Endothelial cell (in vitro differentiated cells): ENCODE measurements at regions not wholly inside any gene's neighbourhood (a gene's known extent, or its start where the extent isn't known, plus 50 kb on each side); places are given as distances from the start of the nearest gene placed in this dataset.

ENCODE experiments used
- DNase-seq: peaks from one replicate; pipeline ENCODE4 v3.0.0; 2021; ENCODE audit warnings: low spot score
- H3K27ac Mint-ChIP-seq: one replicate; pipeline ENCODE4 v1.8.0; 2021; ENCODE audit warnings: mixed read lengths, inconsistent platforms; ENCODE audit not compliant: unreplicated experiment
- H3K27me3 Mint-ChIP-seq: one replicate; pipeline ENCODE4 v1.8.0; 2021; ENCODE audit warnings: mild to moderate bottlenecking, moderate library complexity, mixed read lengths, inconsistent platforms; ENCODE audit not compliant: unreplicated experiment
- H3K36me3 Mint-ChIP-seq: one replicate; pipeline ENCODE4 v1.8.0; 2021; ENCODE audit warnings: mild to moderate bottlenecking, low read depth, mixed read lengths, inconsistent platforms; ENCODE audit not compliant: unreplicated experiment
- H3K4me1 Mint-ChIP-seq: one replicate; pipeline ENCODE4 v1.8.0; 2021; ENCODE audit warnings: mild to moderate bottlenecking, mixed read lengths, inconsistent platforms; ENCODE audit not compliant: unreplicated experiment
- H3K4me3 Mint-ChIP-seq: one replicate; pipeline ENCODE4 v1.8.0; 2021; ENCODE audit warnings: mild to moderate bottlenecking, mixed read lengths, inconsistent platforms; ENCODE audit not compliant: unreplicated experiment
- H3K9me3 Mint-ChIP-seq: one replicate; pipeline ENCODE4 v1.8.0; 2021; ENCODE audit warnings: mixed read lengths, inconsistent platforms; ENCODE audit not compliant: unreplicated experiment
- TF ChIP-seq, protein P1 (sequence below): fragments of 200-600 bp; sonication (generic); IDR thresholded peaks from one replicate; pipeline ENCODE4 v1.5.0; 2021; ENCODE audit warnings: antibody characterized with exemption; ENCODE audit not compliant: unreplicated experiment

DNA sequence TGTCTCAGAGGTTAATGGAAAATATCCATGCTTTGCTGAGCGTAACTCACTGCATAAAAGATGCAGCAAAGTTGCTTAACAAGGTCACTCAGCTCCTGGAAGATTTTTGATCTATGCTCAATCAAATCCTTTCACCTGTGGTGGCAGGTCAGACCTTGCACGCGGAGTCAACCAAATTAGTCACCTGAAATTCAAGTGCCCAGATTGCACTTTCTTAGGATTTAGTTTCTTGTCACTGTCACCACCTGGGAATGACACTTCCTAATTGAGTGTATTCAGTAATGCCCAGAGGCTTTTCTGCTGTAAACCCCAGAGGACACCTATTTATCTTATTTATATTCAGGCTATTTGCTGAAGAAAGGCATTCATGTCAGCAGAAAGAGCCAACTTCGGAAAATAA lies 215.8 kb upstream of the SMIM31 start:
- Mint-ChIP-seq H3K9me3 (no peaks in the 10 kb centered on the region), H3K4me1 (peaks cover 3% of the 10 kb centered on the region), H3K4me3 (no peak overlapping the region), H3K27ac (no peak overlapping the region), H3K36me3 (peaks cover 5% of the 10 kb centered on the region), H3K27me3 (peaks cover 3% of the 10 kb centered on the region)
- DNase-seq = no peak
- TF ChIP-seq, protein P1, sequence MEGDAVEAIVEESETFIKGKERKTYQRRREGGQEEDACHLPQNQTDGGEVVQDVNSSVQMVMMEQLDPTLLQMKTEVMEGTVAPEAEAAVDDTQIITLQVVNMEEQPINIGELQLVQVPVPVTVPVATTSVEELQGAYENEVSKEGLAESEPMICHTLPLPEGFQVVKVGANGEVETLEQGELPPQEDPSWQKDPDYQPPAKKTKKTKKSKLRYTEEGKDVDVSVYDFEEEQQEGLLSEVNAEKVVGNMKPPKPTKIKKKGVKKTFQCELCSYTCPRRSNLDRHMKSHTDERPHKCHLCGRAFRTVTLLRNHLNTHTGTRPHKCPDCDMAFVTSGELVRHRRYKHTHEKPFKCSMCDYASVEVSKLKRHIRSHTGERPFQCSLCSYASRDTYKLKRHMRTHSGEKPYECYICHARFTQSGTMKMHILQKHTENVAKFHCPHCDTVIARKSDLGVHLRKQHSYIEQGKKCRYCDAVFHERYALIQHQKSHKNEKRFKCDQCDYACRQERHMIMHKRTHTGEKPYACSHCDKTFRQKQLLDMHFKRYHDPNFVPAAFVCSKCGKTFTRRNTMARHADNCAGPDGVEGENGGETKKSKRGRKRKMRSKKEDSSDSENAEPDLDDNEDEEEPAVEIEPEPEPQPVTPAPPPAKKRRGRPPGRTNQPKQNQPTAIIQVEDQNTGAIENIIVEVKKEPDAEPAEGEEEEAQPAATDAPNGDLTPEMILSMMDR = no peak

DNA sequence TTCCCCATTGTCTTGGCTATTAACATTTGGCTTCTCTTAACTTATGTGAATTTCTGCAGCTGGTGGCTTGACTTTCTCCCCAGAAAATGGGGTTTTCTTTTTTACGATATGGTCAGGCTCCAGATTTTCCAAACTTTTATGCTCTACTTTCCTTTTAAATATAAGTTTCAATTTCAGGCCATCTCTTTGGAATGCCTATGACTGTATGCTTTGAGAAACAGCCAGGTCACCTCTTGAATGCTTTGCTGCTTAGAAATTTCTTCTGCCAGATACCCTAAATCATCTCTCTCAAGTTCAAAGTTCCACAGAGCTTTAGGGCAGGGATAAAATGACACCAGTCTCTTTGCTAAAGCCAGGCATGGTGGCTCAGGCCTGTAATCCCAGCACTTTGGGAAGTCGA lies 212.9 kb upstream of the SMIM31 start:
- Mint-ChIP-seq H3K36me3 (peaks cover 5% of the 10 kb centered on the region), H3K4me1 (peaks cover under 1% of the 10 kb centered on the region), H3K9me3 (no peaks in the 10 kb centered on the region), H3K27ac (no peak overlapping the region), H3K4me3 (no peak overlapping the region), H3K27me3 (peaks cover 5% of the 10 kb centered on the region)
- TF ChIP-seq, protein P1 = no peak
- DNase-seq = no peak

DNA sequence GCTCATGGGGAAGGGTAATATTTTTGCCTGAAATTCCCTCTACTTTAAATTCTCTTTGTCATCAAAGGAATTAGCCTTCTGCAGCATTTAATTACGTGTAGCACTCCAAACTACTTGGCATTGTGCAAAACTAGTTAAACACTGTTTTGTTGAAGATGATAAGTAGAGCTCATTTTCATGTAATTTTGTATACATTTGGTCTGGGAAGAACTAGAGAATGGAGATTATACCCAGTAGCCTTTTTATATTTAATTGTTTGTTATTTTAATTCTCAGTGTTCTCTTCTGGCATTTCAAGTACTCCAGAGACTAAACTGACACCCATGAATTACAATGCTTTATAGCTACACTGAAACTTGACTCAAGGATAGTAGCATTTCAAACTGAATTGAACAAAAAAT lies 211.5 kb upstream of the SMIM31 start:
- no peaks in the 10 kb centered on the region for H3K9me3 Mint-ChIP-seq
- H3K27me3 Mint-ChIP-seq = peaks cover 5% of the 10 kb centered on the region
- no peaks in the 10 kb centered on the region for H3K4me1 Mint-ChIP-seq
- no peak overlapping the region for H3K27ac Mint-ChIP-seq
- H3K36me3 Mint-ChIP-seq = peaks cover 5% of the 10 kb centered on the region
- H3K4me3 Mint-ChIP-seq = no peak overlapping the region
- TF ChIP-seq, protein P1 = no peak
- no peak for DNase-seq

DNA sequence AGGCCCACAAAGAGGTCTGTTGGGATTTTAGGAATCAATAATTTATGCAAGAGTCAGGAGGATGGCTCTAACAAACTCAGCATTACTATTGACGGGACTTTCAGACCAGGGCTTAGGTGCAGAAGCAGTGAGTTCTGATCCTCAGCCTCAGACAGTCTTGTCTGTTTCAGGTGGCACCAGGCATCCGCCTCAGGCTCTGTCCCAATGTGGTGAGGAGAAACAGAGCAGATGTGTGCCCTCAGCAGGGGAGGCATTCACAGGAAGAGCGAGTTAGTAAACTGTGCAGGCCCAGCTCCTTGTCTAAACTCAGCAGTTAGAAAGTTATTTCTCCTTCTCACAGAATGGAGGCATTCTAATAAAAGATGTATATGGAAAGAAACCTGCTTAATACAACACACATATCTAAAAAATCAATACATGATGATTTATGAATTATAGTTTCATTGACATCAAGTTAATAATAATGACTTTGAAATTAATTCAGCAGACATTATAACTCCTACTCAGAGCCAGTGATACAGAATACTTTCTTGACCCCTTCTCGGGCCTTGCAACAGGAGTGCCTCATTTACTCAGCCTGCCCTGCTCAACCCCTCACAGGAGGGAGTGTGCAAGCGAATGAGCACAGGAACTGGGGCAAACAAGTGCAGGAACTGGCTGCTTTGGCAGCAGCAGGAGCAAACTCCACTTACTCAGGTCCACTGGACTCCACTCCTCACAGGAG lies 202.8 kb upstream of the SMIM31 start:
- no peak for DNase-seq
- Mint-ChIP-seq H3K36me3 (no peaks in the 10 kb centered on the region), H3K27me3 (no peaks in the 10 kb centered on the region), H3K4me3 (no peak overlapping the region), H3K27ac (no peak overlapping the region), H3K9me3 (no peaks in the 10 kb centered on the region), H3K4me1 (no peaks in the 10 kb centered on the region)
- TF ChIP-seq, protein P1 = no peak

DNA sequence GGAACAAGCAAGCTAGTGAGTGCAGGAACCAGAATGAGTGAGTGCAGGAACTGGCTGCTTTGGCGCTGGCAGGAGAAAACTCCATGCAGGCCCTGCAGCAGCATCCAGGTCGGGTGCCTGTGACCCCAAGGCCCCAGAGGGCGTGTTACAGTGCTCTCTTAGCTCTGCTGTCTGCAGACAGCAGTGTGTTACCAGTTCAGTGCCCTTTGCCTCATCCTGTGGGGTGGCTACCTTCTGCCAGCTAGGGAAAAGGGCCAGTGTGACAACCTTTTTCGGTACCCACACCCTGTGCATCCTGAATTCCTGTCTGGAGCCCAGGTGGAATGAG lies 202.3 kb upstream of the SMIM31 start:
- H3K27ac Mint-ChIP-seq = no peak overlapping the region
- H3K4me3 Mint-ChIP-seq = no peak overlapping the region
- H3K9me3 Mint-ChIP-seq = no peaks in the 10 kb centered on the region
- no peaks in the 10 kb centered on the region for H3K4me1 Mint-ChIP-seq
- H3K27me3 Mint-ChIP-seq = no peaks in the 10 kb centered on the region
- no peak for DNase-seq
- H3K36me3 Mint-ChIP-seq = no peaks in the 10 kb centered on the region
- TF ChIP-seq, protein P1 = no peak
